Calu3 (cell line): ENCODE measurements at regions not wholly inside any gene's neighbourhood (a gene's known extent, or its start where the extent isn't known, plus 50 kb on each side); places are given as distances from the start of the nearest gene placed in this dataset.

ENCODE experiments used
- BruUV-seq: library from RNA; stranded (reverse); fragments of 400-500 nt; replicated peaks from 2 replicates; lab custom pipeline; 2021; lab: Mats Ljungman, UMichigan
- CTCF ChIA-PET: fragments of 300-600 bp; sonication (Branson Sonifier 250); formaldehyde crosslinking; loops from one replicate; lab custom pipeline; 2022; ENCODE audit warnings: antibody characterized with exemption; lab: Charles Lee
- DNase-seq: peaks from one replicate; pipeline ENCODE4 v3.0.0; 2022
- H3K27ac Mint-ChIP-seq: one replicate; pipeline ENCODE4 v1.8.0; 2022; ENCODE audit warnings: mixed read lengths; ENCODE audit not compliant: unreplicated experiment
- H3K27me3 Mint-ChIP-seq: one replicate; pipeline ENCODE4 v1.8.0; 2022; ENCODE audit warnings: mixed read lengths; ENCODE audit not compliant: unreplicated experiment
- H3K36me3 Mint-ChIP-seq: one replicate; pipeline ENCODE4 v1.8.0; 2022; ENCODE audit warnings: mild to moderate bottlenecking, moderate library complexity, mixed read lengths; ENCODE audit not compliant: insufficient read depth, unreplicated experiment
- H3K4me1 Mint-ChIP-seq: one replicate; pipeline ENCODE4 v1.8.0; 2022; ENCODE audit warnings: mild to moderate bottlenecking, low read depth, mixed read lengths; ENCODE audit not compliant: unreplicated experiment
- H3K4me3 Mint-ChIP-seq: one replicate; pipeline ENCODE4 v1.8.0; 2022; ENCODE audit warnings: mild to moderate bottlenecking, low read depth, moderate library complexity, mixed read lengths; ENCODE audit not compliant: unreplicated experiment
- H3K9me3 Mint-ChIP-seq: one replicate; pipeline ENCODE4 v1.8.0; 2022; ENCODE audit warnings: low read depth, mixed read lengths; ENCODE audit not compliant: unreplicated experiment
- CTCF ChIP-seq: fragments of 200-600 bp; IDR thresholded peaks from one replicate; pipeline ENCODE4 v1.8.0; 2022; ENCODE audit warnings: antibody characterized with exemption; ENCODE audit not compliant: unreplicated experiment
- intact Hi-C: fragments of 100-400 bp; cut with micrococcal nuclease; formaldehyde crosslinking; loops from one replicate; pipeline ENCODE4 v1.10.0; 2022; ENCODE audit not compliant: unreplicated experiment

DNA sequence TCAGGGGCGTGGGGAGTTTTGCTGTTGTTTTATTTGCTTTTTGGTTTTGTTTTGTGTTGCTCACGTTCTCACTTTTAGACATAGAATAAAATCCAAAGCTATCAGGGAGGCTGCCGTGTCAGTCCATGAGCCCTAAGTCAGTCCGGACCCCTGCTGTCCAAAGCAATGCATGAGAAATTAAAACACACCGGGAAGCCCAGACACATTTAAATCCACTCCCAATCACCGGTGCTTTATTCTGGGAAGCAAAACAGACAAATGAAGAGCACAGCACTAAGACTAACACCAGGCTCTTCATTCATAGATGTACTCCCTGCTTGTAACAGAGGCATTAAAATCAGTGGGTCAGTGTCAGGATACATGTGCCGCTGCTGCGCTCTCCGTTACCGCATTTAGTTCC is 180.9 kb downstream of the IRX2 start:
- no peak overlapping the region for H3K4me3 Mint-ChIP-seq
- no peak for TF ChIP-seq CTCF
- intact Hi-C loops, result no loop called here
- H3K36me3 Mint-ChIP-seq, result no peaks in the 10 kb centered on the region
- peaks cover 19% of the 10 kb centered on the region for H3K9me3 Mint-ChIP-seq
- DNase-seq, result no peak
- CTCF ChIA-PET, result no interaction called here
- H3K27ac Mint-ChIP-seq, result no peak overlapping the region
- H3K4me1 Mint-ChIP-seq, result no peaks in the 10 kb centered on the region
- H3K27me3 Mint-ChIP-seq, result no peaks in the 10 kb centered on the region
- no TSS peak for BruUV-seq

- Mint-ChIP-seq H3K36me3 (no peaks in the 10 kb centered on the region), H3K27ac (no peak overlapping the region), H3K9me3 (peaks cover 19% of the 10 kb centered on the region), H3K4me1 (no peaks in the 10 kb centered on the region), H3K27me3 (no peaks in the 10 kb centered on the region), H3K4me3 (no peak overlapping the region)
- DNase-seq, result no peak
- intact Hi-C loops, result no loop called here
- no TSS peak for BruUV-seq
- CTCF ChIA-PET, result no interaction called here
- no peak for TF ChIP-seq CTCF
These were observed 181.5 kb downstream of the IRX2 start for GRCh38 chr5:2569774-2570542.

GRCh38 chr5:2569176-2569575 is 182.3 kb downstream of the IRX2 start:
- H3K27ac Mint-ChIP-seq, result no peak overlapping the region
- BruUV-seq, result no TSS peak
- peaks cover 19% of the 10 kb centered on the region for H3K9me3 Mint-ChIP-seq
- no peaks in the 10 kb centered on the region for H3K36me3 Mint-ChIP-seq
- no peak for TF ChIP-seq CTCF
- intact Hi-C loops, result no loop called here
- DNase-seq, result no peak
- no peaks in the 10 kb centered on the region for H3K4me1 Mint-ChIP-seq
- H3K27me3 Mint-ChIP-seq, result no peaks in the 10 kb centered on the region
- CTCF ChIA-PET, result no interaction called here
- H3K4me3 Mint-ChIP-seq, result no peak overlapping the region

GRCh38 chr5:2566284-2566683 is 185.2 kb downstream of the IRX2 start:
- CTCF ChIA-PET, result no interaction called here
- no peak for DNase-seq
- no peak for TF ChIP-seq CTCF
- intact Hi-C loops, result no loop called here
- BruUV-seq, result no TSS peak
- Mint-ChIP-seq H3K27ac (no peak overlapping the region), H3K4me3 (no peak overlapping the region), H3K9me3 (peaks cover 22% of the 10 kb centered on the region), H3K36me3 (no peaks in the 10 kb centered on the region), H3K4me1 (no peaks in the 10 kb centered on the region), H3K27me3 (no peaks in the 10 kb centered on the region)
